ENCODE measurements at regions not wholly inside any gene's neighbourhood (a gene's known extent, or its start where the extent isn't known, plus 50 kb on each side); places are given as distances from the start of the nearest gene placed in this dataset.
"Not testable (repeated sequence)": the region's sequence is repeated elsewhere in the genome, so short reads cannot be mapped to it uniquely, and the experiment has no call there.

- Histone ChIP-seq H3K4me1 (no peaks in the 10 kb centered on the region), H3K9me3 (ENCODE audit: control insufficient read depth, low read length) (no peaks in the 10 kb centered on the region), H3K36me3 (ENCODE audit: control insufficient read depth, insufficient read depth, low read length) (no peaks in the 10 kb centered on the region), H3K4me2 (ENCODE audit: low read length) (no peak overlapping the region), H2AFZ (no peak overlapping the region), H3K9ac (no peak overlapping the region), H3K79me2 (no peaks in the 10 kb centered on the region), H3K27ac (no peak overlapping the region), H3K4me3 (ENCODE audit: low read depth, low read length) (no peak overlapping the region), H3K27me3 (ENCODE audit: control insufficient read depth, insufficient read depth, low read length) (no peaks in the 10 kb centered on the region)
- TF ChIP-seq CTCF (IDR thresholded peaks at IDR 0.05): no peak
Observed at GRCh38 chr2:16218625-16219024, 278.3 kb downstream of the MYCN start.

- no peaks in the 10 kb centered on the region for H3K79me2 ChIP-seq
- no peak overlapping the region for H3K4me2 ChIP-seq (ENCODE audit: low read length)
- no peaks in the 10 kb centered on the region for H3K27me3 ChIP-seq (ENCODE audit: control insufficient read depth, insufficient read depth, low read length)
- no peak overlapping the region for H2AFZ ChIP-seq
- H3K9ac ChIP-seq: no peak overlapping the region
- H3K27ac ChIP-seq: no peak overlapping the region
- H3K9me3 ChIP-seq (ENCODE audit: control insufficient read depth, low read length): no peaks in the 10 kb centered on the region
- no peaks in the 10 kb centered on the region for H3K4me1 ChIP-seq
- no peaks in the 10 kb centered on the region for H3K36me3 ChIP-seq (ENCODE audit: control insufficient read depth, insufficient read depth, low read length)
- H3K4me3 ChIP-seq (ENCODE audit: low read depth, low read length): no peak overlapping the region
- TF ChIP-seq CTCF (IDR thresholded peaks at IDR 0.05): no peak
Observed at GRCh38 chr2:16218161-16218560, 277.8 kb downstream of the MYCN start.

GRCh38 chr2:16217741-16218140, 277.4 kb downstream of the MYCN start:
- H3K4me1 ChIP-seq; H2AFZ ChIP-seq; H3K79me2 ChIP-seq; H3K36me3 ChIP-seq (ENCODE audit: control insufficient read depth, insufficient read depth, low read length); H3K9me3 ChIP-seq (ENCODE audit: control insufficient read depth, low read length); H3K9ac ChIP-seq; H3K4me2 ChIP-seq (ENCODE audit: low read length); H3K4me3 ChIP-seq (ENCODE audit: low read depth, low read length); H3K27ac ChIP-seq; H3K27me3 ChIP-seq (ENCODE audit: control insufficient read depth, insufficient read depth, low read length): not testable (repeated sequence)

- no peaks in the 10 kb centered on the region for H3K36me3 ChIP-seq (ENCODE audit: control insufficient read depth, insufficient read depth, low read length)
- H3K27ac ChIP-seq: no peak overlapping the region
- H3K9me3 ChIP-seq (ENCODE audit: control insufficient read depth, low read length): no peaks in the 10 kb centered on the region
- H2AFZ ChIP-seq: no peak overlapping the region
- H3K4me1 ChIP-seq: no peaks in the 10 kb centered on the region
- no peak overlapping the region for H3K9ac ChIP-seq
- no peak overlapping the region for H3K4me3 ChIP-seq (ENCODE audit: low read depth, low read length)
- no peaks in the 10 kb centered on the region for H3K79me2 ChIP-seq
- H3K27me3 ChIP-seq (ENCODE audit: control insufficient read depth, insufficient read depth, low read length): no peaks in the 10 kb centered on the region
- TF ChIP-seq CTCF (IDR thresholded peaks at IDR 0.05): no peak
- no peak overlapping the region for H3K4me2 ChIP-seq (ENCODE audit: low read length)
Observed at GRCh38 chr2:16217291-16217690, 276.9 kb downstream of the MYCN start.

- TF ChIP-seq CTCF (IDR thresholded peaks at IDR 0.05): no peak
- Histone ChIP-seq H3K79me2 (no peaks in the 10 kb centered on the region), H3K27ac (no peak overlapping the region), H3K27me3 (ENCODE audit: control insufficient read depth, insufficient read depth, low read length) (no peaks in the 10 kb centered on the region), H3K4me2 (ENCODE audit: low read length) (no peak overlapping the region), H3K4me1 (no peaks in the 10 kb centered on the region), H3K9ac (no peak overlapping the region), H3K4me3 (ENCODE audit: low read depth, low read length) (no peak overlapping the region), H3K36me3 (ENCODE audit: control insufficient read depth, insufficient read depth, low read length) (no peaks in the 10 kb centered on the region), H2AFZ (no peak overlapping the region), H3K9me3 (ENCODE audit: control insufficient read depth, low read length) (no peaks in the 10 kb centered on the region)
Observed at GRCh38 chr2:16216558-16216945, 276.2 kb downstream of the MYCN start.
